ENCODE measurements at regions not wholly inside any gene's neighbourhood (a gene's known extent, or its start where the extent isn't known, plus 50 kb on each side); places are given as distances from the start of the nearest gene placed in this dataset.

GRCh38 chr15:66877477-66878271 is 175.6 kb downstream of the SMAD6 start:
- peak; percentile 63 for DNase-seq (ENCODE audit: low spot score)
- H3K27me3 ChIP-seq: no peaks in the 10 kb centered on the region
- peaks cover 0 to 53% of the 10 kb centered on the region in 2 donors for H3K4me1 ChIP-seq
- no peaks in the 10 kb centered on the region for H3K9me3 ChIP-seq
- TF ChIP-seq CTCF (IDR thresholded peaks at IDR 0.05): no peak
- no peaks in the 10 kb centered on the region for H3K36me3 ChIP-seq
- no peak overlapping the region for H3K4me3 ChIP-seq
- peak overlapping the region; percentile 59 to 62 for H3K27ac ChIP-seq

- H3K4me3 ChIP-seq: no peak overlapping the region
- no peak for TF ChIP-seq CTCF (IDR thresholded peaks at IDR 0.05)
- peak; percentile 58 for DNase-seq (ENCODE audit: low spot score)
- no peaks in the 10 kb centered on the region for H3K36me3 ChIP-seq
- no peaks in the 10 kb centered on the region for H3K27me3 ChIP-seq
- H3K4me1 ChIP-seq: peaks cover 0 to 64% of the 10 kb centered on the region in 2 donors
- H3K9me3 ChIP-seq: no peaks in the 10 kb centered on the region
- peak overlapping the region; percentile 59 to 62 for H3K27ac ChIP-seq
Observed at GRCh38 chr15:66878761-66879160, 176.7 kb downstream of the SMAD6 start.

GRCh38 chr15:66879531-66880368 is 177.7 kb downstream of the SMAD6 start:
- Histone ChIP-seq H3K27ac (peak overlapping the region in 1 of 2 donors; percentile 22), H3K36me3 (no peaks in the 10 kb centered on the region), H3K4me1 (peaks cover 0 to 74% of the 10 kb centered on the region in 2 donors), H3K4me3 (no peak overlapping the region), H3K27me3 (no peaks in the 10 kb centered on the region), H3K9me3 (no peaks in the 10 kb centered on the region)
- peak; percentile 58 for DNase-seq (ENCODE audit: low spot score)
- no peak for TF ChIP-seq CTCF (IDR thresholded peaks at IDR 0.05)

- no peak for TF ChIP-seq CTCF (IDR thresholded peaks at IDR 0.05)
- Histone ChIP-seq H3K36me3 (no peaks in the 10 kb centered on the region), H3K27me3 (no peaks in the 10 kb centered on the region), H3K27ac (peak overlapping the region in 1 of 2 donors; percentile 22), H3K4me1 (peaks cover 0 to 78% of the 10 kb centered on the region in 2 donors), H3K4me3 (no peak overlapping the region), H3K9me3 (no peaks in the 10 kb centered on the region)
- DNase-seq (ENCODE audit: low spot score): peak; percentile 34
Observed at GRCh38 chr15:66880380-66881155, 178.5 kb downstream of the SMAD6 start.

GRCh38 chr15:66881173-66881905 is 179.3 kb downstream of the SMAD6 start:
- Histone ChIP-seq H3K4me1 (peaks cover 0 to 78% of the 10 kb centered on the region in 2 donors), H3K27ac (no peak overlapping the region), H3K27me3 (no peaks in the 10 kb centered on the region), H3K4me3 (no peak overlapping the region), H3K36me3 (no peaks in the 10 kb centered on the region), H3K9me3 (no peaks in the 10 kb centered on the region)
- TF ChIP-seq CTCF (IDR thresholded peaks at IDR 0.05): no peak
- peak; percentile 56 for DNase-seq (ENCODE audit: low spot score)
